Fibroblast of lung (primary cell): ENCODE measurements at regions not wholly inside any gene's neighbourhood (a gene's known extent, or its start where the extent isn't known, plus 50 kb on each side); places are given as distances from the start of the nearest gene placed in this dataset.

Source experiments
- DNase-seq, 2 donors: peaks; one replicate each; pipeline versions ENCODE4 v3.0.0 to v3.0.0-alpha.2; 2010; ENCODE audit warnings: low read depth in 2 of 2
- H2AFZ ChIP-seq: 2 replicates; pipeline ENCODE4 v1.5.1; 2012; ENCODE audit warnings: low read length, control low read depth, inconsistent platforms
- H3K27ac ChIP-seq: 2 replicates; pipeline ENCODE4 v1.5.1; 2011; ENCODE audit warnings: low read length, control low read depth; ENCODE audit not compliant: insufficient read depth
- H3K27me3 ChIP-seq: 2 replicates; pipeline ENCODE4 v1.5.1; 2011; ENCODE audit warnings: mild to moderate bottlenecking, low read length; ENCODE audit not compliant: control insufficient read depth, insufficient read depth
- H3K36me3 ChIP-seq: 2 replicates; pipeline ENCODE4 v1.5.1; 2011; ENCODE audit warnings: low read length; ENCODE audit not compliant: control insufficient read depth, insufficient read depth
- H3K4me1 ChIP-seq: 2 replicates; pipeline ENCODE4 v1.5.1; 2011; ENCODE audit warnings: low read length; ENCODE audit not compliant: control insufficient read depth, insufficient read depth; ENCODE audit errors: extremely low read depth
- H3K4me2 ChIP-seq: 2 replicates; pipeline ENCODE4 v1.5.1; 2011; ENCODE audit warnings: low read length, control low read depth; ENCODE audit not compliant: insufficient read depth; ENCODE audit errors: extremely low read depth
- H3K4me3 ChIP-seq, 4 experiments: fragments of 200-600 bp in 1 of 4; sonication (generic) in 1 of 4; replicated peaks in 1 of 4; 2 replicates each; pipeline ENCODE4 v1.5.1; 2011 to 2016; ENCODE audit warnings: low read length in 4 of 4, low read depth in 3 of 4, mild to moderate bottlenecking in 3 of 4, control low read depth in 2 of 4, inconsistent platforms in 1 of 4, mixed read lengths in 1 of 4; ENCODE audit not compliant: insufficient read depth in 1 of 4; ENCODE audit errors: control extremely low read depth in 1 of 4
- H3K79me2 ChIP-seq: 2 replicates; pipeline ENCODE4 v1.5.1; 2012; ENCODE audit warnings: mild to moderate bottlenecking, low read length, inconsistent platforms; ENCODE audit not compliant: control insufficient read depth, insufficient read depth
- H3K9ac ChIP-seq: 2 replicates; pipeline ENCODE4 v1.5.1; 2011; ENCODE audit warnings: mild to moderate bottlenecking, low read length, control low read depth; ENCODE audit not compliant: insufficient read depth
- H3K9me3 ChIP-seq: 2 replicates; pipeline ENCODE4 v1.5.1; 2012; ENCODE audit warnings: low read depth, low read length; ENCODE audit not compliant: control insufficient read depth, insufficient read depth
- H4K20me1 ChIP-seq: 2 replicates; pipeline ENCODE4 v1.5.1; 2011; ENCODE audit warnings: low read length; ENCODE audit not compliant: control insufficient read depth, insufficient read depth; ENCODE audit errors: extremely low read depth
- EZH2 ChIP-seq: IDR thresholded peaks from 2 replicates; pipeline ENCODE4 v1.5.1; 2012; ENCODE audit warnings: low read length, control low read depth, mild to moderate bottlenecking; ENCODE audit errors: missing control alignments
- TF ChIP-seq, protein P1 (sequence below), 2 donors: IDR thresholded peaks in 1 of 2; conservative IDR thresholded peaks in 1 of 2; 1 replicate in 1 of 2; 2 replicates in 1 of 2; pipeline ENCODE4 v1.5.1; 2011 to 2012; ENCODE audit warnings: low read length in 2 of 2, control low read depth in 1 of 2, inconsistent platforms in 1 of 2, low read depth in 1 of 2, mild to moderate bottlenecking in 1 of 2

DNA sequence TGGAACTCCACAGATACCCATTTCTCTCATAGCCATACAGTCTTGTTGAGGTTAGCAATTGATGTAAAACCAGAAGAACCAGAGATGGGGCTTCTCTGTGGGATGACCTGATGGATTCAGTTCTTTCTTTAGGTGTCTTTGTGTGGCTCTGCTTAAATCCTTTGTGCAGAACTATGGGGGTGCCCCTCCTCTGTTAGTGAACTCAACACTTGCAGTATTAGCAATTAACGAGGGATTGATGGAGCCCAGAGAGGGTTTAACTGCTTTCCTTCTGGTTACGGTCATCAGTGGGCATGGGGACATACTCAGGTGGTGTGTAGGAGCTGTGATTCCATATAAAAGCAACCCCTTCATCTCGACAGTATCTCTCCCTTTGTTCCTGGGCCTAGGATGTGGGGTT is 406.8 kb upstream of the FAM98A start:
- H3K4me2 ChIP-seq: no peak overlapping the region
- H4K20me1 ChIP-seq: no peaks in the 10 kb centered on the region
- H3K9me3 ChIP-seq: no peaks in the 10 kb centered on the region
- no peaks in the 10 kb centered on the region for H3K4me1 ChIP-seq
- no peak overlapping the region for H3K9ac ChIP-seq
- no peak overlapping the region for H3K4me3 ChIP-seq
- H2AFZ ChIP-seq: no peak overlapping the region
- no peaks in the 10 kb centered on the region for H3K36me3 ChIP-seq
- no peaks in the 10 kb centered on the region for H3K79me2 ChIP-seq
- no peak for DNase-seq
- TF ChIP-seq EZH2: no peak
- TF ChIP-seq, protein P1, sequence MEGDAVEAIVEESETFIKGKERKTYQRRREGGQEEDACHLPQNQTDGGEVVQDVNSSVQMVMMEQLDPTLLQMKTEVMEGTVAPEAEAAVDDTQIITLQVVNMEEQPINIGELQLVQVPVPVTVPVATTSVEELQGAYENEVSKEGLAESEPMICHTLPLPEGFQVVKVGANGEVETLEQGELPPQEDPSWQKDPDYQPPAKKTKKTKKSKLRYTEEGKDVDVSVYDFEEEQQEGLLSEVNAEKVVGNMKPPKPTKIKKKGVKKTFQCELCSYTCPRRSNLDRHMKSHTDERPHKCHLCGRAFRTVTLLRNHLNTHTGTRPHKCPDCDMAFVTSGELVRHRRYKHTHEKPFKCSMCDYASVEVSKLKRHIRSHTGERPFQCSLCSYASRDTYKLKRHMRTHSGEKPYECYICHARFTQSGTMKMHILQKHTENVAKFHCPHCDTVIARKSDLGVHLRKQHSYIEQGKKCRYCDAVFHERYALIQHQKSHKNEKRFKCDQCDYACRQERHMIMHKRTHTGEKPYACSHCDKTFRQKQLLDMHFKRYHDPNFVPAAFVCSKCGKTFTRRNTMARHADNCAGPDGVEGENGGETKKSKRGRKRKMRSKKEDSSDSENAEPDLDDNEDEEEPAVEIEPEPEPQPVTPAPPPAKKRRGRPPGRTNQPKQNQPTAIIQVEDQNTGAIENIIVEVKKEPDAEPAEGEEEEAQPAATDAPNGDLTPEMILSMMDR (conservative IDR thresholded peaks at IDR 0.05 in 1 of 2, IDR thresholded peaks at IDR 0.05 in 1 of 2; ENCODE audit: low read depth in 1 of 2, low read length in 2 of 2): no peak
- H3K27ac ChIP-seq: no peak overlapping the region
- no peaks in the 10 kb centered on the region for H3K27me3 ChIP-seq

DNA sequence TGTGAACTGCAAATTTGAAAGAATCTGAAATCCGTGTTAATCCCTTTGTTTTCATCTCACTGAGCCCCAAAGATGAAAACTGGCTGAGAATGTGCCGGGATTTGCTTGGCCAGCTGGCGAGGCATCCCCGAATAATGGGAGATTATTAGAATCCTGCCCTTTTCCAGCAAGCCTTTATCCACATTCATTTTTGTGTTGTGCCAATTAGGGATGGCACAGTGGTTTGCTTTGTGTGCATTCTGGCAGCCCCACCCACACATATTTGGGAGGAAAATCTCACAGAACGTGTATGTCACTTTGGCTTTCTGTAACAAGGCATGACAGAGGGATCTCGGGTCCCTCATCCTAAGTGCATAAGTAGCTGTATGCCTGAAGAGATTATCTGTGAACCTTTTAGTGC is 405.8 kb upstream of the FAM98A start:
- Histone ChIP-seq H3K36me3 (no peaks in the 10 kb centered on the region), H3K9ac (no peak overlapping the region), H3K9me3 (no peaks in the 10 kb centered on the region), H4K20me1 (no peaks in the 10 kb centered on the region), H3K4me2 (no peak overlapping the region), H3K4me3 (no peak overlapping the region), H3K79me2 (no peaks in the 10 kb centered on the region), H3K27ac (no peak overlapping the region), H3K4me1 (no peaks in the 10 kb centered on the region), H2AFZ (no peak overlapping the region), H3K27me3 (no peaks in the 10 kb centered on the region)
- no peak for TF ChIP-seq EZH2
- TF ChIP-seq, protein P1 (conservative IDR thresholded peaks at IDR 0.05 in 1 of 2, IDR thresholded peaks at IDR 0.05 in 1 of 2; ENCODE audit: low read depth in 1 of 2, low read length in 2 of 2): no peak
- no peak for DNase-seq

DNA sequence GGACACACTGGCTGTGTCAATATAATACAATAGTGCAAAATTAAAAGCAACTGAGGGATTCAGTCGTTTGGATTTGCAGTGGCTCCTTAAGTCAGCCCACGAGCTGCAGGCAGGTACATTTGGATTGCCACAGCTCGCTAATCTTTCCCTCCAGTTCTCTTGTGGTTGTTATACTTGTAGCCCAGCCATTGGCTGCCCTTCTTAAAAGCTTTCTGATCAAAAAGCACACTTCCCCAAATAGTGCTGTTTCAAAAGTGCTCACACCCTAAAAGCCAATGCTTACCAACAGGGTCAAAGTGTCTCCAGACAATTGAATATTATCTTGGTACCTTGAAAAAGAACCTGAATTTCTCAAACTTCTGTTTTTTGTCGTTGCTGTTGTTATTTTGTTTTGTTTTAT is 404.7 kb upstream of the FAM98A start:
- H3K9ac ChIP-seq: no peak overlapping the region
- H4K20me1 ChIP-seq: no peaks in the 10 kb centered on the region
- TF ChIP-seq, protein P1 (conservative IDR thresholded peaks at IDR 0.05 in 1 of 2, IDR thresholded peaks at IDR 0.05 in 1 of 2; ENCODE audit: low read depth in 1 of 2, low read length in 2 of 2): no peak
- TF ChIP-seq EZH2: no peak
- H2AFZ ChIP-seq: no peak overlapping the region
- no peak for DNase-seq
- H3K4me3 ChIP-seq: no peak overlapping the region
- H3K36me3 ChIP-seq: no peaks in the 10 kb centered on the region
- H3K9me3 ChIP-seq: no peaks in the 10 kb centered on the region
- no peaks in the 10 kb centered on the region for H3K4me1 ChIP-seq
- no peaks in the 10 kb centered on the region for H3K27me3 ChIP-seq
- H3K27ac ChIP-seq: no peak overlapping the region
- no peak overlapping the region for H3K4me2 ChIP-seq
- H3K79me2 ChIP-seq: no peaks in the 10 kb centered on the region
